Adrenal gland (tissue), 9 donors: ENCODE measurements at regions not wholly inside any gene's neighbourhood (a gene's known extent, or its start where the extent isn't known, plus 50 kb on each side); places are given as distances from the start of the nearest gene placed in this dataset.

Source experiments
- DNase-seq, 7 donors: peaks; one replicate each; pipeline ENCODE4 v3.0.0-alpha.2; 2019 to 2020
- H3K27ac ChIP-seq, 5 donors: fragments of 200-600 bp; sonication (generic) in 4 of 5; 1 replicate in 3 of 5; 2 replicates in 2 of 5; pipeline versions ENCODE4 v1.5.1 to v1.8.0; 2016 to 2020; ENCODE audit warnings: mild to moderate bottlenecking in 1 of 5
- H3K27me3 ChIP-seq: fragments of 200-600 bp; 2 replicates; pipeline ENCODE4 v1.8.0; 2021
- H3K36me3 ChIP-seq, 2 donors: fragments of 200-600 bp; replicated peaks in 1 of 2; 1 replicate in 1 of 2; 2 replicates in 1 of 2; pipeline versions ENCODE4 v1.5.1 to v1.8.0; 2018 to 2022
- H3K4me1 ChIP-seq, 2 donors: fragments of 200-600 bp; replicated peaks in 1 of 2; 1 replicate in 1 of 2; 2 replicates in 1 of 2; pipeline versions ENCODE4 v1.5.1 to v1.8.0; 2018 to 2021
- H3K4me3 ChIP-seq, 4 donors: fragments of 200-600 bp; sonication (generic) in 3 of 4; one replicate each; pipeline ENCODE4 v1.5.1; 2016 to 2018
- H3K9me3 ChIP-seq, 3 donors: fragments of 200-600 bp; sonication (generic) in 1 of 3; replicated peaks in 1 of 3; 1 replicate in 2 of 3; 2 replicates in 1 of 3; pipeline versions ENCODE4 v1.5.1 to v1.8.0; 2016 to 2021
- CTCF ChIP-seq, 6 experiments: fragments of 450-650 bp in 4 of 6; fragments of 200-600 bp in 2 of 6; sonication (generic) in 1 of 6; IDR thresholded peaks; 1 replicate in 5 of 6; 2 replicates in 1 of 6; pipeline versions ENCODE4 v1.5.1 to v1.8.0; 2016 to 2021; ENCODE audit warnings: antibody characterized with exemption in 6 of 6, mild to moderate bottlenecking in 2 of 6, moderate library complexity in 1 of 6
- POLR2A ChIP-seq, 2 donors: fragments of 450-650 bp; IDR thresholded peaks; one replicate each; pipeline ENCODE4 v1.6.1; 2017; ENCODE audit warnings: antibody characterized with exemption in 2 of 2, mild to moderate bottlenecking in 2 of 2, moderate library complexity in 1 of 2
- WGBS, 4 donors: extraction: QIAGEN DNeasy Blood & Tissue Kit in 2 of 4; methylation state at CpG; one replicate each; pipeline versions ENCODE4 v1.1.5 to v1.1.7; 2013 to 2017; 5-methylcytosine and 5-hydroxymethylcytosine counted together
- intact Hi-C, 2 donors: fragments of 100-400 bp; cut with DNase I; formaldehyde crosslinking; loops; one replicate each; pipeline versions ENCODE4 v1.14.1 to v1.15.0; 2022 to 2023
- donor health status: healthy with polysubstance abuse.
- donor health status: Bipolar disorder and iron deficiency.
- donor health status: DM: yes; HTN: yes; CAD: no.
- donor health status: DM: no; HTN: no; CAD: no.
- donor health status: DM: no; HTN: no; CAD: no.

GRCh38 chr4:41471126-41472071 is 66.6 kb upstream of the LIMCH1 start:
- no peaks in the 10 kb centered on the region for H3K36me3 ChIP-seq
- no peaks in the 10 kb centered on the region for H3K9me3 ChIP-seq
- 79 to 88% (median 83%) methylated on average over 9 of the region's 9 CpGs for WGBS, 4 donors
- no peak for DNase-seq
- H3K4me1 ChIP-seq, result peaks cover 0 to 14% of the 10 kb centered on the region in 2 donors
- H3K4me3 ChIP-seq, result no peak overlapping the region
- H3K27me3 ChIP-seq, result no peaks in the 10 kb centered on the region
- no peak overlapping the region for H3K27ac ChIP-seq
- TF ChIP-seq POLR2A (IDR thresholded peaks at IDR 0.05), result no peak
- TF ChIP-seq CTCF (IDR thresholded peaks at IDR 0.05), result no peak
- intact Hi-C loops, result no loop called here

GRCh38 chr4:41472081-41472480 is 65.9 kb upstream of the LIMCH1 start:
- TF ChIP-seq CTCF (IDR thresholded peaks at IDR 0.05), result no peak
- TF ChIP-seq POLR2A (IDR thresholded peaks at IDR 0.05), result no peak
- H3K9me3 ChIP-seq, result no peaks in the 10 kb centered on the region
- no peak for DNase-seq
- H3K27ac ChIP-seq, result no peak overlapping the region
- H3K4me1 ChIP-seq, result peaks cover 0 to 14% of the 10 kb centered on the region in 2 donors
- intact Hi-C loops, result no loop called here
- no peaks in the 10 kb centered on the region for H3K36me3 ChIP-seq
- no peaks in the 10 kb centered on the region for H3K27me3 ChIP-seq
- no peak overlapping the region for H3K4me3 ChIP-seq
- 89 to 96% (median 91%) methylated on average over 5 of the region's 5 CpGs for WGBS, 4 donors

- no peak for DNase-seq
- H3K4me3 ChIP-seq, result no peak overlapping the region
- no peaks in the 10 kb centered on the region for H3K9me3 ChIP-seq
- no peak overlapping the region for H3K27ac ChIP-seq
- no peaks in the 10 kb centered on the region for H3K36me3 ChIP-seq
- WGBS, 4 donors, result 81 to 87% (median 85%) methylated on average over 2 of the region's 2 CpGs
- no peaks in the 10 kb centered on the region for H3K27me3 ChIP-seq
- H3K4me1 ChIP-seq, result peaks cover 0 to 14% of the 10 kb centered on the region in 2 donors
- intact Hi-C loops, result no loop called here
- no peak for TF ChIP-seq CTCF (IDR thresholded peaks at IDR 0.05)
- TF ChIP-seq POLR2A (IDR thresholded peaks at IDR 0.05), result no peak
Measured at GRCh38 chr4:41473176-41473575, 64.8 kb upstream of the LIMCH1 start.

GRCh38 chr4:41475402-41475801 is 62.6 kb upstream of the LIMCH1 start:
- intact Hi-C loops, result no loop called here
- Histone ChIP-seq H3K27ac (no peak overlapping the region), H3K36me3 (no peaks in the 10 kb centered on the region), H3K9me3 (no peaks in the 10 kb centered on the region), H3K4me1 (peaks cover 0 to 14% of the 10 kb centered on the region in 2 donors), H3K27me3 (no peaks in the 10 kb centered on the region), H3K4me3 (no peak overlapping the region)
- TF ChIP-seq CTCF (IDR thresholded peaks at IDR 0.05), result no peak
- no peak for TF ChIP-seq POLR2A (IDR thresholded peaks at IDR 0.05)
- 92 to 100% (median 94%) methylated on average over 1 of the region's 1 CpG for WGBS, 4 donors
- DNase-seq, result no peak
